ENCODE measurements at regions not wholly inside any gene's neighbourhood (a gene's known extent, or its start where the extent isn't known, plus 50 kb on each side); places are given as distances from the start of the nearest gene placed in this dataset.
"Not testable (repeated sequence)": the region's sequence is repeated elsewhere in the genome, so short reads cannot be mapped to it uniquely, and the experiment has no call there.

DNA sequence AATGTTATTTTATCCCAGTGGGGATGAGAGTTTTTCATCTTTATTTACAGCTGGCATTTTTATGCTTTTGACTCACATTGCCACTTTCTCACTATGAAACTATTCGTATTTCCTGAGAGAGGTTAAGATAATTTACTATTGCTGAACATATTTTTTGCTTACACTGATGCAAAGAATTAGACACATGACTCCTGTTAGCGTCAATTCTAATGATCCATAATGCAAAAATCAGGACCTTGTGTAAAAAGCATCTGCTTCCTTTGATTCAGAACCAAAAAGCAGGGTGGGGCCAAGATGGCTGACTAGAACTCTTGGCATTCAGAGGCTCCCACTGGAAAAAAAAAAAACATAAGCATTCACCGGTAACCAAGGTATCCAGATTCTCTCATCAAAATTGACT lies 464.8 kb downstream of the SEMA3D start:
- H3K9ac ChIP-seq (ENCODE audit: low read depth, low read length), result no peak overlapping the region
- no peaks in the 10 kb centered on the region for H3K4me1 ChIP-seq (ENCODE audit: insufficient read depth, low read length)
- no peaks in the 10 kb centered on the region for H3K27me3 ChIP-seq (ENCODE audit: insufficient read depth, low read length)
- H3K9me3 ChIP-seq (ENCODE audit: insufficient read depth, low read depth, low read length), result no peaks in the 10 kb centered on the region
- no peak overlapping the region for H3K4me3 ChIP-seq (ENCODE audit: low read length)
- no peaks in the 10 kb centered on the region for H3K36me3 ChIP-seq (ENCODE audit: insufficient read depth, low read depth, low read length)
- H3K27ac ChIP-seq (ENCODE audit: low read length), result no peak overlapping the region

DNA sequence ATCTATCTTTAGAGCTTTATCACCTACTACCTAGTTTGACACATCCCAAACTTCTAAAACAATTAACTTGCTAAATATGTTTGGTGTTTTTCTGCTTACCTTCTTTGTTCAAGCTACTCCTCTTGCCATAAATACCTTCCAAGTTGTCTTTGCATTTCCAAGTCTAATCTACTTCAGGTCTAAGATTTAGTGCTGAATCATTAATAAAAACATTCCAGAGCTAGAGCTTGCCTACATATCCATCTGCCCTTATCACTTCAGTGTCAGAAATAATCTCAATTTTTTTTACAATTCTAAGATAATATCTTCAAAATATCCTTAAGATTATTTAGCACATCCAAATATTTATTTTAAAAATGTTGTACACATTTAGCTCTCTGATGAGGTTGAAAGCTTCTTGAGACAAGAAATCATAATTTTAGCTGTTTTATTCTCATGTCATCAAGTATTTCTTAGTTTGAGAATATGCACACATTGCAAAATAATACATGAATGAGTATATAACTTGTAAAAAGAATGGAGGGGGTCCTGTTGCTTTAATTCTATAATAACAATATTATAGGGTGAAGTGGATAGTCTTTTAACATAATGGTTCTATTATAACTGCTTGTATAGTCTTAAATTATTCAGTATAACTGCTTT lies 466.3 kb downstream of the SEMA3D start:
- Histone ChIP-seq H3K4me1 (ENCODE audit: insufficient read depth, low read length) (no peaks in the 10 kb centered on the region), H3K36me3 (ENCODE audit: insufficient read depth, low read depth, low read length) (no peaks in the 10 kb centered on the region), H3K27ac (ENCODE audit: low read length) (no peak overlapping the region), H3K9me3 (ENCODE audit: insufficient read depth, low read depth, low read length) (no peaks in the 10 kb centered on the region), H3K27me3 (ENCODE audit: insufficient read depth, low read length) (no peaks in the 10 kb centered on the region), H3K9ac (ENCODE audit: low read depth, low read length) (no peak overlapping the region), H3K4me3 (ENCODE audit: low read length) (no peak overlapping the region)

DNA sequence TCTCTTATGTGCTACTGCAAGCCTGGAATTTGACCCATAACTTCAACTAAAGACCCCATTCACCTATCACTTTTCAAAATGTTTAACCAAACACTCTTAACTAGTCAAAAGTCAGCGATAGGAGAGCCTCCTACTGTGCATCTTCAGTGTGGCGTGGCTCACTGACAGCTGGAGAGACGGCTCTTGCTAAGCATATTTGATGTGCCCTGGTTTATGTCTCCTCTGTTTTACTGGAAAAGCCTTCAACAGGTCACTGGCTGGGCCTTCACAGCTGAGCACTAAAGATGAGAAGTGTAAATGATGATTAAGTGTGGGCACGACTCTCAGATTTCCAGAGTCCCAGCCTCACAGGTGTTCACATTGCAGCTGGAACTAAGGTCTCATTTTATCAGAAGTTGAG lies 472.1 kb downstream of the SEMA3D start:
- H3K27ac ChIP-seq (ENCODE audit: low read length), result no peak overlapping the region
- H3K9ac ChIP-seq (ENCODE audit: low read depth, low read length), result no peak overlapping the region
- no peaks in the 10 kb centered on the region for H3K9me3 ChIP-seq (ENCODE audit: insufficient read depth, low read depth, low read length)
- no peaks in the 10 kb centered on the region for H3K36me3 ChIP-seq (ENCODE audit: insufficient read depth, low read depth, low read length)
- no peak overlapping the region for H3K4me3 ChIP-seq (ENCODE audit: low read length)
- H3K4me1 ChIP-seq (ENCODE audit: insufficient read depth, low read length), result no peaks in the 10 kb centered on the region
- no peaks in the 10 kb centered on the region for H3K27me3 ChIP-seq (ENCODE audit: insufficient read depth, low read length)

- no peak overlapping the region for H3K27ac ChIP-seq (ENCODE audit: low read length)
- no peaks in the 10 kb centered on the region for H3K4me1 ChIP-seq (ENCODE audit: insufficient read depth, low read length)
- H3K9ac ChIP-seq (ENCODE audit: low read depth, low read length), result no peak overlapping the region
- H3K27me3 ChIP-seq (ENCODE audit: insufficient read depth, low read length), result no peaks in the 10 kb centered on the region
- H3K4me3 ChIP-seq (ENCODE audit: low read length), result no peak overlapping the region
- no peaks in the 10 kb centered on the region for H3K9me3 ChIP-seq (ENCODE audit: insufficient read depth, low read depth, low read length)
- no peaks in the 10 kb centered on the region for H3K36me3 ChIP-seq (ENCODE audit: insufficient read depth, low read depth, low read length)
These were observed 474.3 kb downstream of the SEMA3D start for GRCh38 chr7:84712374-84713121.

DNA sequence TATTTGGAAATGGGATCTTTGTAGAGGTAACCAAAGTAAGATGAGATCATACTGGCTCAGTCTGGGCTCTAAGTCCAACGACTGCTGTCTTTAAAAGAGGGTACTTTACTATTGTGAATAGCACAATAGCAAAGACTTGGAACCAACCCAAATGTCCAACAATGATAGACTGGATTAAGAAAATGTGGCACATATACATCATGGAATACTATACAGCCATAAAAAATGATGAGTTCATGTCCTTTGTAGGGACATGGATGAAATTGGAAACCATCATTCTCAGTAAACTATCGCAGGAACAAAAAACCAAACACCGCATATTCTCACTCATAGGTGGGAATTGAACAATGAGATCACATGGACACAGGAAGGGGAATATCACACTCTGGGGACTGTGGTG lies 476.3 kb downstream of the SEMA3D start:
- H3K4me3 ChIP-seq (ENCODE audit: low read length); H3K27me3 ChIP-seq (ENCODE audit: insufficient read depth, low read length); H3K9ac ChIP-seq (ENCODE audit: low read depth, low read length); H3K9me3 ChIP-seq (ENCODE audit: insufficient read depth, low read depth, low read length); H3K27ac ChIP-seq (ENCODE audit: low read length); H3K4me1 ChIP-seq (ENCODE audit: insufficient read depth, low read length); H3K36me3 ChIP-seq (ENCODE audit: insufficient read depth, low read depth, low read length): not testable (repeated sequence)

- no peak overlapping the region for H3K27ac ChIP-seq (ENCODE audit: low read length)
These were observed 481.1 kb downstream of the SEMA3D start for GRCh38 chr7:84705706-84706105.

GRCh38 chr7:84705079-84705478 lies 481.8 kb downstream of the SEMA3D start:
- H3K36me3 ChIP-seq (ENCODE audit: insufficient read depth, low read depth, low read length), result no peaks in the 10 kb centered on the region
- H3K4me1 ChIP-seq (ENCODE audit: insufficient read depth, low read length), result peaks cover 4% of the 10 kb centered on the region; the same call in 1 of the 2 replicates
- no peaks in the 10 kb centered on the region for H3K27me3 ChIP-seq (ENCODE audit: insufficient read depth, low read length)
- no peak overlapping the region for H3K9ac ChIP-seq (ENCODE audit: low read depth, low read length)
- H3K27ac ChIP-seq (ENCODE audit: low read length), result no peak overlapping the region
- H3K9me3 ChIP-seq (ENCODE audit: insufficient read depth, low read depth, low read length), result no peaks in the 10 kb centered on the region
- no peak overlapping the region for H3K4me3 ChIP-seq (ENCODE audit: low read length)

More at GRCh38 chr7:84705706-84706105, 481.1 kb downstream of the SEMA3D start:
- Histone ChIP-seq H3K4me1 (ENCODE audit: insufficient read depth, low read length) (peaks cover 4% of the 10 kb centered on the region; the same call in 1 of the 2 replicates), H3K9ac (ENCODE audit: low read depth, low read length) (no peak overlapping the region), H3K36me3 (ENCODE audit: insufficient read depth, low read depth, low read length) (no peaks in the 10 kb centered on the region), H3K9me3 (ENCODE audit: insufficient read depth, low read depth, low read length) (no peaks in the 10 kb centered on the region), H3K27me3 (ENCODE audit: insufficient read depth, low read length) (no peaks in the 10 kb centered on the region), H3K4me3 (ENCODE audit: low read length) (no peak overlapping the region)

DNA sequence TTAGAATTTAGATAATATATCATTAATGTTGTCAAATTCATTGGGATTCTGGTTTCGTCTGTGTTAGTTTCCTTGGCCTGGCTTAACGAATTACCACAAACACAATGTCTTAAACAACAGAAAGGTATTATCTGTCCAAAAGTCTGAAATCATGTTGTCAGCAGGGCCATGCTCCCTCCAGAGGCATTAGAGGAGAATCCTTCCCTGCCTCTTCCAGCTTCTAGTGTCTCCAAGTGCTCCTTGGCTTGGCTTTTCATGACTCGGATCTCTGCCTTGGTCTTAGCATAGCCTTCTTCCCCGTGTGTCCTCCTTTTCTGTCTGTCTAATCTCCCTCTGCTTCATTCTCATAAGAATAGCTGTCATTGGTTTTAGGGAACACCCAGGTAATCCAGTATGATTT lies 482.5 kb downstream of the SEMA3D start:
- no peak overlapping the region for H3K27ac ChIP-seq (ENCODE audit: low read length)
- no peaks in the 10 kb centered on the region for H3K9me3 ChIP-seq (ENCODE audit: insufficient read depth, low read depth, low read length)
- H3K4me3 ChIP-seq (ENCODE audit: low read length), result no peak overlapping the region
- no peaks in the 10 kb centered on the region for H3K27me3 ChIP-seq (ENCODE audit: insufficient read depth, low read length)
- peaks cover 4% of the 10 kb centered on the region; the same call in 1 of the 2 replicates for H3K4me1 ChIP-seq (ENCODE audit: insufficient read depth, low read length)
- H3K9ac ChIP-seq (ENCODE audit: low read depth, low read length), result no peak overlapping the region
- H3K36me3 ChIP-seq (ENCODE audit: insufficient read depth, low read depth, low read length), result no peaks in the 10 kb centered on the region

GRCh38 chr7:84701524-84702306 lies 485.1 kb downstream of the SEMA3D start:
- no peak overlapping the region for H3K27ac ChIP-seq (ENCODE audit: low read length)
- no peaks in the 10 kb centered on the region for H3K36me3 ChIP-seq (ENCODE audit: insufficient read depth, low read depth, low read length)
- H3K27me3 ChIP-seq (ENCODE audit: insufficient read depth, low read length), result no peaks in the 10 kb centered on the region
- H3K9me3 ChIP-seq (ENCODE audit: insufficient read depth, low read depth, low read length), result no peaks in the 10 kb centered on the region
- peaks cover 4% of the 10 kb centered on the region; the same call in 1 of the 2 replicates for H3K4me1 ChIP-seq (ENCODE audit: insufficient read depth, low read length)
- H3K4me3 ChIP-seq (ENCODE audit: low read length), result no peak overlapping the region
- H3K9ac ChIP-seq (ENCODE audit: low read depth, low read length), result no peak overlapping the region

DNA sequence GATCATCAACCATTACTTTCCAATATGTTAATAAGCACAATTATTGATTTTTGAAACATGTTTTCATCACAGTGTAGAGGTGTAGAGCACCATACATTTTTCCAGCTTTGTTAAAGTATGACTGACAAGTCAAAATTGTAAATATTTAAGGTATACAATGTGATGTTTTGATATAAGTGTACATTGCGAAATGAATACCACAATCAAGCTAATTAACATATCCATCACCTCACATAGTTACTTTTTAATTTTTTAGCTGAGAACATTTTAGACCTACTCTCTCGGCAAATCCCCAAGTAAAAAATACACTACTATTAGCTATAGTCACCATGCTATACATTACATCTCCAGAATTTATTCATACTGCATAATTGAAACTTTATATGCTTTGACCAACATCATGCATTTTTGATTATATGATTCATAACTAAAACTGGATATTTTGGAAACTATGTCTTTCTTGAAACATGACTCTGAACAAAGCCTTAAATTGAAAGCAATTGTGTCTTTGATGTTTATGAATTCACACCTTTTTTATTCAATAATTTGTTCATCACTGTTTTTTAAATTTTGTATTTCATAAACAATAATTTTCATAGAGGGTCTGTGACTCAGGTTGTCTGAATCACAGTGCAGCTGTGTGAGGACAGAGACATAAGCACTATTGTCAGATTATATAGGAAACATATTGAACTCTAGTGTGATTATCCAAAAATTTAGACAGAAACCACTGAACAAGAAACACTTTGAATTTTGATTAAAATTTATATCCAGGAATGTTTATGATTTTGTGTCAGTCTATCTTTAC lies 486.1 kb downstream of the SEMA3D start:
- Histone ChIP-seq H3K9ac (ENCODE audit: low read depth, low read length) (no peak overlapping the region), H3K9me3 (ENCODE audit: insufficient read depth, low read depth, low read length) (no peaks in the 10 kb centered on the region), H3K36me3 (ENCODE audit: insufficient read depth, low read depth, low read length) (no peaks in the 10 kb centered on the region), H3K4me3 (ENCODE audit: low read length) (no peak overlapping the region), H3K27me3 (ENCODE audit: insufficient read depth, low read length) (no peaks in the 10 kb centered on the region), H3K27ac (ENCODE audit: low read length) (no peak overlapping the region), H3K4me1 (ENCODE audit: insufficient read depth, low read length) (peaks cover 4% of the 10 kb centered on the region; the same call in 1 of the 2 replicates)

DNA sequence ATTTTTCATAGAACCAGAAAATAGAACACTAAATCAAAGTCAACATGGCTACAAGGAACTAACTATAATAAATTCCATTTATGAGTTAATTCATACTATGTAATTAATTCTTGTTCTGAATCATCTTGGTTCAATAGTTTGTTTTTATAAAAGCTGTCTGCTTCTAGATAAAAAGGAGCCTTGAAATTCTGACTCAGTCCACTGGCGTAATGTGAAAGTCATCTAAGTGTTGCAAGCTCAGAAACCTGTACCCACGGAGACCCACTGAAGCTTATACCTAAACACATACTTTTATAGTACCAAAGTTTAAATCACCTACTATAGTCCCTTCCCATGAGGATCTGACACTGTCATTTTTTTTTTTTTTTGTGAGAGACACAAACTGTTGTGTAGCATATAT lies 489.4 kb downstream of the SEMA3D start:
- H3K36me3 ChIP-seq (ENCODE audit: insufficient read depth, low read depth, low read length), result no peaks in the 10 kb centered on the region
- peaks cover 4% of the 10 kb centered on the region; the same call in 1 of the 2 replicates for H3K4me1 ChIP-seq (ENCODE audit: insufficient read depth, low read length)
- H3K4me3 ChIP-seq (ENCODE audit: low read length), result no peak overlapping the region
- H3K27me3 ChIP-seq (ENCODE audit: insufficient read depth, low read length), result no peaks in the 10 kb centered on the region
- no peak overlapping the region for H3K9ac ChIP-seq (ENCODE audit: low read depth, low read length)
- H3K27ac ChIP-seq (ENCODE audit: low read length), result no peak overlapping the region
- no peaks in the 10 kb centered on the region; the same call in 1 of the 2 replicates for H3K9me3 ChIP-seq (ENCODE audit: insufficient read depth, low read depth, low read length)

Measured in iPS-20b (cell line).